SKM-1 (cell line): ENCODE measurements at regions not wholly inside any gene's neighbourhood (a gene's known extent, or its start where the extent isn't known, plus 50 kb on each side); places are given as distances from the start of the nearest gene placed in this dataset.
"Not testable (repeated sequence)": the region's sequence is repeated elsewhere in the genome, so short reads cannot be mapped to it uniquely, and the experiment has no call there.

ENCODE experiments used
- DNase-seq: peaks from one replicate; lab custom pipeline; 2025; ENCODE audit not compliant: unreplicated experiment; lab: John Stamatoyannopoulos, UW

DNA sequence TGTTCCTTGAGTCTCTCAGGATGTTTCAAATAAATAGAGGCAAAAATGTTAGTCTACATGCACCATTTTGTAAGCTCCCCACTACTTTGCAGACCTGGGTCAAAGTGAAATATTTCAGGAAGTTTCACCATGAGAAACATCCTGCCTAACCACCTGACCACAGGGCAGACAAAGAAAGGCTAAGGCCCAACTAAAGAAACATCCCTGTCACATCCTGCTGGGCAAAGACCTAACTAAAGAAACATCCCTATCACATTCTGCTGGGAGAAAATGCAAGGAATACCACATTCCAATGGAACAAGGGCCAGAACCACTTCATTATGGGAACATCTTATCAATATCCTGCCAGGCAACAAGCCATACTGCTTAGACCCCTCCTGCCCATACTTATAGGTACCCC, 1303.4 kb downstream of the TECRL start:
- no peak for DNase-seq

- no peak for DNase-seq
These were observed 1318.6 kb downstream of the TECRL start for GRCh38 chr4:63090641-63091040.

- no peak for DNase-seq
These were observed 1324.2 kb downstream of the TECRL start for GRCh38 chr4:63085091-63085490.

GRCh38 chr4:63080934-63081333, 1328.3 kb downstream of the TECRL start:
- DNase-seq = no peak

GRCh38 chr4:63063760-63064159, 1345.5 kb downstream of the TECRL start:
- DNase-seq = no peak

GRCh38 chr4:63062891-63063290, 1346.4 kb downstream of the TECRL start:
- DNase-seq = not testable (repeated sequence)

- no peak for DNase-seq
These were observed 1359.5 kb downstream of the TECRL start for GRCh38 chr4:63049726-63050125.

GRCh38 chr4:63049278-63049677, 1360.0 kb downstream of the TECRL start:
- no peak for DNase-seq

GRCh38 chr4:63036159-63036866, 1372.9 kb downstream of the TECRL start:
- no peak for DNase-seq

DNA sequence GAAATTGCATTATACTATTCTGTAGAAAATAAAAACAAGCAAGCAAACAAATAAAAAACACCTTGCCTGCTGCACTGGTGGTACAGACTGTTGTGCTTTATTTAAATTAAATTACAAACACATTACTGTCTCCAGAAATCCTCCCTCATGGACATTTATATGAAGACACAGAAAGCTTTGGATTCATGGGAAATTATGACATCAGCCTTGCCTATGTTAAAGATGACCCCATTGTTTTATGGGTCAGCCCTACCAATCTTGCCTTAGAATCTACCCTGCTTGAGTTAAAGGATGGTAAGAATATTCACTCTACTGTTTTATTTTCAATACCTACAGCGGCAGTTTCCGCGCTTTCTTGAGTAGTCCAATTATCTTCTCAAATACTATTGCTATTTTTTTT, 1379.9 kb downstream of the TECRL start:
- DNase-seq = no peak

DNA sequence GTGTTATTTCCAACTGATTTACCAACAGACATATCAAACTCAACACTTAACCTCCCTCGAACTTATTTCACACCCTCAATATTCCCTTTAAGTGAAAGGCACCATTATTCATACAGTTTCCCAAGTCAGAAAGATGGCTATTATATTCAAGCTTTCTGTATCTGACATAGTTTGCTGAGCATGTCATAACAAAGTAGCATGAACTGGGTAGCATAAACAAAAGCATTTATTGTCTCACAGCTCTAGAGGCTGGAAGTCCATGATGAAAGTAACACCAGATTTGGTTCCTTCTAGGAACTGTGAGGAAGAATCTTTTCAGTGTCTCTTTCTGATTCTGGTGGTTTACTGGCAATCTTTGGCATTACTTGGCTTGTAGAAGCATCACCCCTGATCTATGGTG, 1388.6 kb downstream of the TECRL start:
- DNase-seq = no peak

- DNase-seq = no peak
These were observed 1392.0 kb downstream of the TECRL start for GRCh38 chr4:63017300-63017699.

- DNase-seq = no peak
These were observed 1438.4 kb downstream of the TECRL start for GRCh38 chr4:62970846-62971245.

GRCh38 chr4:62960415-62960814, 1448.8 kb downstream of the TECRL start:
- DNase-seq = no peak

GRCh38 chr4:62953752-62954151, 1455.5 kb downstream of the TECRL start:
- DNase-seq = no peak

DNA sequence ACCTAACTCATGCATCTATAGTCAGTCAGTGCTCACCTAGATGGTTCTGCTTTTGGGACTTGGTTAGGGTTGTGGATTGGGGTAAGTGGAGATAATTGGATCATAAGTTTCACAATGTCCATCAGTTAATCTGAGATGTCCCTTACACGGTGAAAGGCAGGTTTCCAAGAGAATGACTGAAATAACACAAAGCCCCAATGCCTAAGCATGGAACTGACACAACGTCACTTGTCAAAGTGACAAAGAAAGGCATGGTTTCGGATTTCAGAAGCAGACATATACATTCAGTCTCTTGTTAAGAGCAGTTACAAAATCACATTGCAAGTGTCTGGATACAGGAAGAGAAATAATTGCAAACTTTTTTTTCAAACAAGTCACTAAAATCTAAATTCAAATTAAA, 1456.9 kb downstream of the TECRL start:
- no peak for DNase-seq

GRCh38 chr4:62948108-62948507, 1461.1 kb downstream of the TECRL start:
- no peak for DNase-seq

GRCh38 chr4:62940229-62940628, 1469.0 kb downstream of the TECRL start:
- DNase-seq = no peak

- no peak for DNase-seq
These were observed 1478.4 kb downstream of the TECRL start for GRCh38 chr4:62930884-62931283.

GRCh38 chr4:62928483-62928882, 1480.8 kb downstream of the TECRL start:
- no peak for DNase-seq

DNA sequence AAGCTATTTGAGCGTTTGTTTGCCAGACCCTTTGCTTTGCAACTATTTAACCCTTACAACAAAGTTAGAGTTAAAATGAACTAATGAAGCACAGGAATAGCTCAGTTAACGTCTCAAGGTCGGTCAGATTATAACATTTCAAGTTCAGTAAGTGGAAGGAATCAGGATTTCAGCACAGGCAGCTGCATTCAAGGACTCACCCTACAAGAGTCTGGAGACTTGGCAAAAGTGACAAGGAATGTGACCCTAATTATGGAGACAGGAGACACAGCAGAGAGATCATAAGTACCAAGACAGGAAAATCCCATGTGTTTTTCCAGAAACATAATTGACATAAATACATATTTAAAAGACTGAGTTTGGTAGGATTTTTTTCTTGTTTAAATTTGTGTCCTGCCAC, 1481.7 kb downstream of the TECRL start:
- DNase-seq = no peak

- no peak for DNase-seq
These were observed 1485.5 kb downstream of the TECRL start for GRCh38 chr4:62923783-62924182.

- DNase-seq = no peak
These were observed 1491.6 kb downstream of the TECRL start for GRCh38 chr4:62917649-62918048.
